ENCODE measurements at regions not wholly inside any gene's neighbourhood (a gene's known extent, or its start where the extent isn't known, plus 50 kb on each side); places are given as distances from the start of the nearest gene placed in this dataset.

GRCh38 chr2:56100791-56101312 lies 82.9 kb upstream of the CCDC85A start:
- DNase-seq (ENCODE audit: low read depth): peak; percentile 18

- no peak for DNase-seq (ENCODE audit: low read depth)
These were observed 81.7 kb upstream of the CCDC85A start for GRCh38 chr2:56102098-56102497.

- no peak for DNase-seq (ENCODE audit: low read depth)
These were observed 80.9 kb upstream of the CCDC85A start for GRCh38 chr2:56102866-56103265.

GRCh38 chr2:56104962-56105361 lies 78.8 kb upstream of the CCDC85A start:
- no peak for DNase-seq (ENCODE audit: low read depth)

- DNase-seq (ENCODE audit: low read depth): no peak
These were observed 76.1 kb upstream of the CCDC85A start for GRCh38 chr2:56107502-56108220.

GRCh38 chr2:56108806-56109205 lies 75.0 kb upstream of the CCDC85A start:
- DNase-seq (ENCODE audit: low read depth): no peak

- DNase-seq (ENCODE audit: low read depth): no peak
These were observed 73.8 kb upstream of the CCDC85A start for GRCh38 chr2:56109994-56110393.

GRCh38 chr2:56113382-56113975 lies 70.3 kb upstream of the CCDC85A start:
- DNase-seq (ENCODE audit: low read depth): no peak

GRCh38 chr2:56117764-56118163 lies 66.0 kb upstream of the CCDC85A start:
- DNase-seq (ENCODE audit: low read depth): no peak

- no peak for DNase-seq (ENCODE audit: low read depth)
These were observed 65.3 kb upstream of the CCDC85A start for GRCh38 chr2:56118474-56118873.

- no peak for DNase-seq (ENCODE audit: low read depth)
These were observed 61.8 kb upstream of the CCDC85A start for GRCh38 chr2:56121995-56122394.

- no peak for DNase-seq (ENCODE audit: low read depth)
These were observed 60.3 kb upstream of the CCDC85A start for GRCh38 chr2:56123538-56123937.

GRCh38 chr2:56127010-56127409 lies 56.8 kb upstream of the CCDC85A start:
- DNase-seq (ENCODE audit: low read depth): no peak

- DNase-seq (ENCODE audit: low read depth): no peak
These were observed 56.2 kb upstream of the CCDC85A start for GRCh38 chr2:56127463-56128152.

GRCh38 chr2:56128235-56128634 lies 55.6 kb upstream of the CCDC85A start:
- DNase-seq (ENCODE audit: low read depth): no peak

- DNase-seq (ENCODE audit: low read depth): peak; percentile 51
These were observed 53.2 kb upstream of the CCDC85A start for GRCh38 chr2:56130463-56131070.

GRCh38 chr2:56132138-56132537 lies 51.7 kb upstream of the CCDC85A start:
- DNase-seq (ENCODE audit: low read depth): peak; percentile 60

GRCh38 chr2:56133441-56133840 lies 50.3 kb upstream of the CCDC85A start:
- DNase-seq (ENCODE audit: low read depth): no peak

GRCh38 chr2:56133931-56134629 lies 49.7 kb upstream of the CCDC85A start:
- no peak for DNase-seq (ENCODE audit: low read depth)

All from myocyte (in vitro differentiated cells).